Astrocyte of the cerebellum (primary cell): ENCODE measurements at regions not wholly inside any gene's neighbourhood (a gene's known extent, or its start where the extent isn't known, plus 50 kb on each side); places are given as distances from the start of the nearest gene placed in this dataset.
"Not testable (repeated sequence)": the region's sequence is repeated elsewhere in the genome, so short reads cannot be mapped to it uniquely, and the experiment has no call there.

ENCODE experiments used
- DNase-seq: peaks from one replicate; pipeline ENCODE4 v3.0.0-alpha.2; 2011; ENCODE audit warnings: low read depth
- H3K4me3 ChIP-seq: 2 replicates; pipeline ENCODE4 v1.5.1; 2011; ENCODE audit warnings: mild to moderate bottlenecking, low read depth, low read length, moderate library complexity
- CTCF ChIP-seq: IDR thresholded peaks from 2 replicates; pipeline ENCODE4 v1.5.1; 2012; ENCODE audit warnings: low read length, low read depth, moderate library complexity, mild to moderate bottlenecking; ENCODE audit errors: missing control alignments
- in situ Hi-C: cut with HindIII; loops from 2 replicates; pipeline ENCODE4 v1.10.0; 2017; ENCODE audit warnings: low sequenced_read_pairs

DNA sequence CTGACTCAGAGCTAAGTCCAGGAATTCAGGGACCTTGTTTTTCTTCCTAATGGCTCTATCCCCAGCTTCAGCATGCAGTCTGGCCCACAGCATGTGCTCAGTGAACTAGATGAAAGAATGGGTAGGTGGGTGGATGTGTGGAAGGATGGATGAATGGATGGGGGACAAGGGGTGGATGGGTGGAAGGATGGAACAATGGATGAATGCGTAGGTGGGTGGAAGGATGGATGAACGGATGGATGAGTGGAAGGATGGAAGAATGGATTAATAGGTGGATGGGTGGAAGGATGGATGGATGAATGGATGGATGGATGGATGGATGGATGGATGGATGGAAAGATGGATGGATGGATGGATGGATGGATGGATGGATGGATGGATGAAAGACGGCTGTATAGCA lies 79.7 kb upstream of the SFSWAP start:
- no peak overlapping the region for H3K4me3 ChIP-seq
- DNase-seq = no peak
- TF ChIP-seq CTCF = no peak
- in situ Hi-C loops = no loop called here

GRCh38 chr12:131631889-131632651 lies 78.8 kb upstream of the SFSWAP start:
- H3K4me3 ChIP-seq, in situ Hi-C loops, DNase-seq: not testable (repeated sequence)

- H3K4me3 ChIP-seq, in situ Hi-C loops, DNase-seq: not testable (repeated sequence)
Measured at GRCh38 chr12:131632652-131633023, 78.3 kb upstream of the SFSWAP start.

DNA sequence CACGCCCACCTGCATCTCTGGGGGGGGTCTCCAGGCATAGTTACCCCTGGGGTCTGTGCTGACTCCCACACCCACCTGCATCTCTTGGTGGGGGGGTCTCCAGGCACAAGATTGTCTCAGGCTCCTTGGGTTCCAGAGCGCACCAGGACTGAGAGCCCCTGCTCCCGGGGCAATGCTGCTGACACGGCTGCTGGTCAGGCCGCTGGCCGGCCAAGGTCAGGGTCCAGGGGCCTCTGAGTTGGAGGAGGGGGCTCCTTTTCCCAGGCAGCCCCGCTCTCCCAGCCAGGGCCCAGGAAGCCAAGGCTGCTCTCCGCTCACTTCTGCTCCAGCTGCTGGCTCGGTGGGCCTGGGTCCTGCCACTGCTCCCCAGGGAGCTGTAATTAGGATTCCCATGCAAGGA lies 77.3 kb upstream of the SFSWAP start:
- not testable (repeated sequence) for DNase-seq

GRCh38 chr12:131634037-131634436 lies 76.9 kb upstream of the SFSWAP start:
- no peak for DNase-seq

More for the DNA sequence above, 77.3 kb upstream of the SFSWAP start:
- H3K4me3 ChIP-seq, in situ Hi-C loops: not testable (repeated sequence)

GRCh38 chr12:131635012-131635411 lies 75.9 kb upstream of the SFSWAP start:
- in situ Hi-C loops, H3K4me3 ChIP-seq, DNase-seq: not testable (repeated sequence)

More at GRCh38 chr12:131634037-131634436, 76.9 kb upstream of the SFSWAP start:
- no peak overlapping the region for H3K4me3 ChIP-seq
- TF ChIP-seq CTCF = no peak
- in situ Hi-C loops = no loop called here

DNA sequence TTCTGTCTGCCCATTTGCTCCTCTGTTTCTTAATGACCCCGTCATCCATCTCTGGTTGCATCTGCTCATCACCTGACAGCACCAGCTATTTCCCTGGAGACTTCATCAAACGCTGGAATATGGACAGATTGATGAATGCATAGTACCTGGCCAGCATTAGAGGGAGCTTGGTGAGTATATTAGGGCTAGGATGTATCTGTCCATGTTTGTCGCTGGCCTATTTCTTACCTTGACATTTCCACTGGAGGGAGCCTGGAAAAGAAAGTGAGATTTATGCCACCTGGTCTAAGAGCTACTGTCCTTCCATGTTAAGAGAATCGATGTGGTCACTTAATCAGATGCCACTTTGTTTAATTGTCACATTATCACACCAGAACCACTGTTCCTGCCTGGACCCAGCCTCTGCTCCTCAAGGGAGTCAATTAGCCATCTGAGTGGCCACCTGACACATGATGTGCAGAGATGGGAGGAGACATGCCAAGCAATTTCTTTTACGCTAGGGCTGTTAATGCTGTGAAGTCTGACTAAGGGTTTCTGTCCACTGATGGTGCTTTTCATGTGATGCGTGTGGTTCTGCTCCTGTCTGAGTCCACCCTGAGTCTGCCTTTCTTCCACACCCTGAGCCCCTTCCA lies 75.3 kb upstream of the SFSWAP start:
- no peak for DNase-seq
- TF ChIP-seq CTCF = no peak
- no peak overlapping the region for H3K4me3 ChIP-seq
- in situ Hi-C loops = no loop called here

GRCh38 chr12:131636266-131636665 lies 74.6 kb upstream of the SFSWAP start:
- DNase-seq = no peak
- H3K4me3 ChIP-seq = no peak overlapping the region
- in situ Hi-C loops = no loop called here
- TF ChIP-seq CTCF = no peak
